Uterus (tissue), 3 donors: ENCODE measurements at regions not wholly inside any gene's neighbourhood (a gene's known extent, or its start where the extent isn't known, plus 50 kb on each side); places are given as distances from the start of the nearest gene placed in this dataset.

Experiments used
- DNase-seq, 2 donors: peaks; one replicate each; pipeline ENCODE4 v3.0.0-alpha.2; 2019 to 2020
- H3K27ac ChIP-seq, 2 donors: fragments of 200-600 bp; sonication (generic); 1 replicate in 1 of 2; 2 replicates in 1 of 2; pipeline ENCODE4 v1.5.1; 2016 to 2018
- H3K27me3 ChIP-seq, 2 donors: fragments of 200-600 bp; sonication (generic); one replicate each; pipeline ENCODE4 v1.5.1; 2018 to 2019; ENCODE audit warnings: control low read depth in 1 of 2
- H3K36me3 ChIP-seq, 2 donors: fragments of 200-600 bp; sonication (generic); one replicate each; pipeline ENCODE4 v1.5.1; 2019; ENCODE audit warnings: control low read depth in 1 of 2
- H3K4me1 ChIP-seq, 2 donors: fragments of 200-600 bp; sonication (generic); one replicate each; pipeline ENCODE4 v1.5.1; 2018 to 2019; ENCODE audit warnings: control low read depth in 1 of 2
- H3K4me3 ChIP-seq, 2 donors: fragments of 200-600 bp; sonication (generic); 1 replicate in 1 of 2; 2 replicates in 1 of 2; pipeline ENCODE4 v1.5.1; 2018 to 2019; ENCODE audit warnings: mild to moderate bottlenecking in 1 of 2
- H3K9me3 ChIP-seq, 2 donors: fragments of 200-600 bp; sonication (generic); one replicate each; pipeline ENCODE4 v1.5.1; 2019; ENCODE audit warnings: control low read depth in 1 of 2
- CTCF ChIP-seq, 4 experiments: fragments of 200-600 bp in 2 of 4; fragments of 450-650 bp in 2 of 4; sonication (generic) in 2 of 4; IDR thresholded peaks; one replicate each; pipeline ENCODE4 v1.5.1; 2016 to 2019; ENCODE audit warnings: antibody characterized with exemption in 4 of 4, mild to moderate bottlenecking in 2 of 4, moderate library complexity in 1 of 4
- POLR2A ChIP-seq, 2 donors: fragments of 450-650 bp; IDR thresholded peaks; one replicate each; pipeline ENCODE4 v1.6.1; 2016; ENCODE audit warnings: antibody characterized with exemption in 2 of 2, mild to moderate bottlenecking in 1 of 2, moderate library complexity in 1 of 2
- intact Hi-C: fragments of 100-400 bp; cut with DNase I; formaldehyde crosslinking; loops from one replicate; pipeline ENCODE4 v1.15.1; 2023; ENCODE audit warnings: low total_unique reads
- donor health status: DM: yes; HTN: yes; CAD: no.

- H3K4me3 ChIP-seq, result no peak overlapping the region
- no peak for TF ChIP-seq POLR2A (IDR thresholded peaks at IDR 0.05)
- no peak for TF ChIP-seq CTCF (IDR thresholded peaks at IDR 0.05)
Measured at GRCh38 chr7:27430105-27430504, 187.5 kb downstream of the EVX1 start.

GRCh38 chr7:27431465-27431864 lies 188.9 kb downstream of the EVX1 start:
- no peak for DNase-seq
- intact Hi-C loops, result no loop called here

More at GRCh38 chr7:27430105-27430504, 187.5 kb downstream of the EVX1 start:
- no peaks in the 10 kb centered on the region for H3K27me3 ChIP-seq
- H3K36me3 ChIP-seq, result no peaks in the 10 kb centered on the region
- H3K27ac ChIP-seq, result no peak overlapping the region
- no peaks in the 10 kb centered on the region for H3K9me3 ChIP-seq
- intact Hi-C loops, result no loop called here
- H3K4me1 ChIP-seq, result no peaks in the 10 kb centered on the region
- DNase-seq, result no peak

GRCh38 chr7:27433581-27433980 lies 191.0 kb downstream of the EVX1 start:
- Histone ChIP-seq H3K36me3 (no peaks in the 10 kb centered on the region), H3K4me1 (no peaks in the 10 kb centered on the region), H3K4me3 (no peak overlapping the region), H3K9me3 (no peaks in the 10 kb centered on the region), H3K27me3 (no peaks in the 10 kb centered on the region), H3K27ac (no peak overlapping the region)
- no peak for DNase-seq
- TF ChIP-seq CTCF (IDR thresholded peaks at IDR 0.05) (no peak), POLR2A (IDR thresholded peaks at IDR 0.05) (no peak)
- intact Hi-C loops, result no loop called here

More at GRCh38 chr7:27431465-27431864, 188.9 kb downstream of the EVX1 start:
- TF ChIP-seq CTCF (IDR thresholded peaks at IDR 0.05) (no peak), POLR2A (IDR thresholded peaks at IDR 0.05) (no peak)
- Histone ChIP-seq H3K27ac (no peak overlapping the region), H3K4me3 (no peak overlapping the region), H3K4me1 (no peaks in the 10 kb centered on the region), H3K9me3 (no peaks in the 10 kb centered on the region), H3K27me3 (no peaks in the 10 kb centered on the region), H3K36me3 (no peaks in the 10 kb centered on the region)

- no peak for DNase-seq
- no peak overlapping the region for H3K27ac ChIP-seq
- H3K36me3 ChIP-seq, result no peaks in the 10 kb centered on the region
- TF ChIP-seq POLR2A (IDR thresholded peaks at IDR 0.05) (no peak), CTCF (IDR thresholded peaks at IDR 0.05) (no peak)
- no peaks in the 10 kb centered on the region for H3K9me3 ChIP-seq
- no peaks in the 10 kb centered on the region for H3K4me1 ChIP-seq
- intact Hi-C loops, result no loop called here
- no peaks in the 10 kb centered on the region for H3K27me3 ChIP-seq
- no peak overlapping the region for H3K4me3 ChIP-seq
Measured at GRCh38 chr7:27434756-27435400, 192.3 kb downstream of the EVX1 start.

- Histone ChIP-seq H3K4me3 (no peak overlapping the region), H3K4me1 (no peaks in the 10 kb centered on the region), H3K36me3 (no peaks in the 10 kb centered on the region), H3K27me3 (no peaks in the 10 kb centered on the region), H3K27ac (no peak overlapping the region), H3K9me3 (no peaks in the 10 kb centered on the region)
- DNase-seq, result no peak
- TF ChIP-seq POLR2A (IDR thresholded peaks at IDR 0.05) (no peak), CTCF (IDR thresholded peaks at IDR 0.05) (no peak)
- intact Hi-C loops, result no loop called here
Measured at GRCh38 chr7:27435461-27435860, 192.9 kb downstream of the EVX1 start.
